ENCODE measurements at regions not wholly inside any gene's neighbourhood (a gene's known extent, or its start where the extent isn't known, plus 50 kb on each side); places are given as distances from the start of the nearest gene placed in this dataset.

DNA sequence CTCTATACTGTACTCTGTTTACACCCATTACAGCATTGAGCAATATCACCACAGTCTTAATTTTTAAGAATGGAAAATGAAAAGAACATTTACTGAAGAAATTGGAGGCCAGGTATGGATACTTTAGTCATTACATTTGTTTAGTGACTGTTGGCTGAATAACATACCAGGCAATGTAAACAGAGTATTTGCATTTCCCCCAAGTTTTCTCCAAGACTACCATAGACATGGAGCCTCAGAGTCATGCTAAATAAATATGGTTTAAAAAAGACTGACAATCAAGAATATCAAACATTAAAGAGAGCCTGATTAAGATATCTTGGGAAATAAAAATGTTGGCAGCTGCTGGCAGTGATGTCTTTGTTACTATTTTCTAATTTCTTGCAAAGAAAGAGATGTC is 136.9 kb upstream of the ADAMTS5 start:
- Histone ChIP-seq H3K27me3 (replicated peaks; ENCODE audit: insufficient read depth) (no peaks in the 10 kb centered on the region), H3K9me3 (ENCODE audit: low read depth) (no peaks in the 10 kb centered on the region), H3K4me1 (ENCODE audit: insufficient read depth) (peaks cover 10% of the 10 kb centered on the region), H3K4me3 (no peak overlapping the region), H3F3A (ENCODE audit: insufficient read depth) (peaks cover 11% of the 10 kb centered on the region; the same call in 1 of the 2 replicates), H4K20me1 (ENCODE audit: insufficient read depth) (no peaks in the 10 kb centered on the region), H3K36me3 (ENCODE audit: low read depth) (no peaks in the 10 kb centered on the region), H3K79me2 (ENCODE audit: insufficient read depth) (no peaks in the 10 kb centered on the region), H2AFZ (no peak overlapping the region), H3K27ac (no peak overlapping the region), H3K9ac (no peak overlapping the region), H3K4me2 (ENCODE audit: unreplicated experiment) (no peak overlapping the region), H3K9me2 (ENCODE audit: insufficient read depth) (no peaks in the 10 kb centered on the region)
- TF ChIP-seq EZH2 (IDR thresholded peaks at IDR 0.05; ENCODE audit: insufficient read depth, poor library complexity, severe bottlenecking) (no peak), EZH2phosphoT487 (IDR thresholded peaks at IDR 0.05; ENCODE audit: insufficient read depth, low read depth) (no peak)
- in situ Hi-C loops (cut with MboI) = no loop called here
- DNase-seq = no peak

DNA sequence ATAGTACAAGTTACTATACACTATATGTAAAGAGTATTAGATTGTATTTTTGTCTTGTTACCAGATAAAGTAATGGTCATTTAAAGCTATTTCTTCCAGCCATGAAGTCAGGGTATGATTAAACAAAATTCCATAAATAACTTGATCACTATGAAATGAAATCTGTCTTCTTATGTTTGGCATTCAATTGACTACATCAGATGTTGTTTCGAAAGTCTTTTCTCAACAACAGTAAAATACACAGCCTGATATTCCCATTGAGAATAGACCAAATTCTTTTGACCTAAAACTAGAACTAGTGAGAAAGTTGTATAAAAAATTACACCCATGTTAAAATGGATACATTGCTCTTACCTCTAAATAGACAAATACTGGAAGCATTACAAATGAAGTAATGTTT is 134.6 kb upstream of the ADAMTS5 start:
- H3K27me3 ChIP-seq (replicated peaks; ENCODE audit: insufficient read depth) = no peaks in the 10 kb centered on the region
- H3K4me3 ChIP-seq = no peak overlapping the region
- H2AFZ ChIP-seq = no peak overlapping the region
- TF ChIP-seq EZH2phosphoT487 (IDR thresholded peaks at IDR 0.05; ENCODE audit: insufficient read depth, low read depth) = no peak
- TF ChIP-seq EZH2 (IDR thresholded peaks at IDR 0.05; ENCODE audit: insufficient read depth, poor library complexity, severe bottlenecking) = no peak
- no peaks in the 10 kb centered on the region for H3K36me3 ChIP-seq (ENCODE audit: low read depth)
- no peak overlapping the region for H3K9ac ChIP-seq
- peaks cover 10% of the 10 kb centered on the region for H3K4me1 ChIP-seq (ENCODE audit: insufficient read depth)
- DNase-seq = no peak
- H3K79me2 ChIP-seq (ENCODE audit: insufficient read depth) = no peaks in the 10 kb centered on the region
- H3K9me2 ChIP-seq (ENCODE audit: insufficient read depth) = no peaks in the 10 kb centered on the region
- no peak overlapping the region for H3K27ac ChIP-seq
- H3K4me2 ChIP-seq (ENCODE audit: unreplicated experiment) = no peak overlapping the region
- in situ Hi-C loops (cut with MboI) = no loop called here
- peaks cover 11% of the 10 kb centered on the region; the same call in 1 of the 2 replicates for H3F3A ChIP-seq (ENCODE audit: insufficient read depth)
- no peaks in the 10 kb centered on the region for H4K20me1 ChIP-seq (ENCODE audit: insufficient read depth)
- H3K9me3 ChIP-seq (ENCODE audit: low read depth) = no peaks in the 10 kb centered on the region
- WGBS, 2 experiments (ENCODE audit: low coverage in 1 of 2, low lambda C conversion rate in 2 of 2, missing lambda C conversion rate in 2 of 2) = 77 to 100% methylated on average over 1 of the region's 1 CpG

DNA sequence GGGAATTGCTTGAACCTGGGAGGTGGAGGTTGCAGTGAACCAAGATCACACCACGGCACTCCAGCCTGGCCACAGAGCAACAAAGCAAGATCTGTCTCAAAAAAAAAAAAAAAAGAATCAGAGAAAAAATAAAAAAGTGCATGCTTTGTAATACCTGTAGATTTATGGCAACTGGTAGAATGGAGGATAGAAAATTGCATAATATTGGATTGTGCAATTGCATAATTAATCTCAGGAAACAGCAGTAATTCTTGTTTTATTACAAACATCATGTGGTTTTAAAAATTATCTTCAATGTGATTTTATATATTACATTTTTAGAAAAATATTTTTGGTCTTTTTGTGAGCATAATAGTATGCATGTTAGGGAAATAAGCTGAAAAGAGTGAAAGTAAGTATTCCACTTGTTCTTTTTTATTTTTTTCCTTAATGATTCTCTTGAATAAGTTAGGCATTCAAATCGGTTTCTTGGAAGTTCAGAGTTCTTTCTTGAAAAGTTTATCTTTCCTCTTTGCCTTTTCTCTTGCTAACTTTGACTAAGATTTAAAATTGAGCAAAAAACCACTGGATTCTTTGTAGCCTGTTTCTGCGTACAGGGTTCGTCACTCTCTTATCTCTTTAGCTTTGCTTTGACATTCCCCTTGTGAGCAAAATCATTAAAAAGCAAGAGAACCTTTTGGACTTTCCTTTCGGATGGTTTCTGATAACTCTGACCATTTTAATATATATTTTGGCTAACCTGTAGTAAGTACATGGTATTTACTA is 127.5 kb upstream of the ADAMTS5 start:
- TF ChIP-seq EZH2phosphoT487 (IDR thresholded peaks at IDR 0.05; ENCODE audit: insufficient read depth, low read depth) = no peak
- no peak for TF ChIP-seq EZH2 (IDR thresholded peaks at IDR 0.05; ENCODE audit: insufficient read depth, poor library complexity, severe bottlenecking)
- H3K79me2 ChIP-seq (ENCODE audit: insufficient read depth) = no peaks in the 10 kb centered on the region
- H4K20me1 ChIP-seq (ENCODE audit: insufficient read depth) = no peaks in the 10 kb centered on the region
- 75% methylated on average over 5 of the region's 5 CpGs for WGBS, 2 experiments (ENCODE audit: low coverage in 1 of 2, low lambda C conversion rate in 2 of 2, missing lambda C conversion rate in 2 of 2)
- no peak overlapping the region for H2AFZ ChIP-seq
- no peaks in the 10 kb centered on the region for H3K36me3 ChIP-seq (ENCODE audit: low read depth)
- no peaks in the 10 kb centered on the region for H3K27me3 ChIP-seq (replicated peaks; ENCODE audit: insufficient read depth)
- H3K4me1 ChIP-seq (ENCODE audit: insufficient read depth) = no peaks in the 10 kb centered on the region
- no peak overlapping the region for H3K4me2 ChIP-seq (ENCODE audit: unreplicated experiment)
- H3K27ac ChIP-seq = no peak overlapping the region
- no peak overlapping the region for H3K9ac ChIP-seq
- in situ Hi-C loops (cut with MboI) = no loop called here
- no peaks in the 10 kb centered on the region for H3F3A ChIP-seq (ENCODE audit: insufficient read depth)
- H3K4me3 ChIP-seq = no peak overlapping the region
- H3K9me2 ChIP-seq (ENCODE audit: insufficient read depth) = no peaks in the 10 kb centered on the region
- H3K9me3 ChIP-seq (ENCODE audit: low read depth) = no peaks in the 10 kb centered on the region
- DNase-seq = no peak

DNA sequence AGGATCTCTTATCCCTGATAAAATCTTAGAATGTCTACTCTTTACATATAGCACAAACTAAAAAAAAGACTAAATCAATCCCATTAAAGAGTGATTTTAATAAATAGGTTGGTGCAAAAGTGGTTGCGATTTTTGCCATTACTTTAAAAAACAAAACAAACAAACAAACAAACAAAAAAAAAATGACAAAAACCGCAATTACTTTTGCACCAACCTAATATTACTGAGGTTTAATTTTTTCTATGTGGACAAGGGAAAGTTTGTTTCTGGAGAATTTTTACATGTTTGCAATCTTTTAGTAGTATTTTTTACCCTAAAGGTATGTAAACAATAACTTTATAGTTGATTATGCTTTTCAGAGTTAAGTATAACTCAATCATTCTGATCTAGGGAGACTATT is 119.7 kb upstream of the ADAMTS5 start:
- Histone ChIP-seq H3K4me2 (ENCODE audit: unreplicated experiment) (no peak overlapping the region), H4K20me1 (ENCODE audit: insufficient read depth) (no peaks in the 10 kb centered on the region), H3K9me3 (ENCODE audit: low read depth) (no peaks in the 10 kb centered on the region), H3K36me3 (ENCODE audit: low read depth) (no peaks in the 10 kb centered on the region), H3K9ac (no peak overlapping the region), H3K4me1 (ENCODE audit: insufficient read depth) (no peaks in the 10 kb centered on the region), H2AFZ (no peak overlapping the region), H3K4me3 (no peak overlapping the region), H3F3A (ENCODE audit: insufficient read depth) (no peaks in the 10 kb centered on the region), H3K27ac (no peak overlapping the region), H3K79me2 (ENCODE audit: insufficient read depth) (no peaks in the 10 kb centered on the region), H3K27me3 (replicated peaks; ENCODE audit: insufficient read depth) (no peaks in the 10 kb centered on the region), H3K9me2 (ENCODE audit: insufficient read depth) (no peaks in the 10 kb centered on the region)
- DNase-seq = no peak
- WGBS, 2 experiments (ENCODE audit: low coverage in 1 of 2, low lambda C conversion rate in 2 of 2, missing lambda C conversion rate in 2 of 2) = 91 to 93% methylated on average over 2 of the region's 2 CpGs
- TF ChIP-seq EZH2 (IDR thresholded peaks at IDR 0.05; ENCODE audit: insufficient read depth, poor library complexity, severe bottlenecking) = no peak
- TF ChIP-seq EZH2phosphoT487 (IDR thresholded peaks at IDR 0.05; ENCODE audit: insufficient read depth, low read depth) = no peak
- in situ Hi-C loops (cut with MboI) = no loop called here

Data from GM23248 (cell line).